PC-9 (cell line): ENCODE measurements at regions not wholly inside any gene's neighbourhood (a gene's known extent, or its start where the extent isn't known, plus 50 kb on each side); places are given as distances from the start of the nearest gene placed in this dataset.
"Not testable (repeated sequence)": the region's sequence is repeated elsewhere in the genome, so short reads cannot be mapped to it uniquely, and the experiment has no call there.

Experiments used
- BruUV-seq: library from RNA; stranded (reverse); fragments of 400-500 nt; replicated peaks from 2 replicates; lab custom pipeline; 2021; lab: Mats Ljungman, UMichigan
- CTCF ChIA-PET: fragments of 300-600 bp; sonication (Branson Sonifier 250); formaldehyde crosslinking; loops from one replicate; lab custom pipeline; 2022; ENCODE audit warnings: antibody characterized with exemption; lab: Charles Lee
- POLR2A ChIA-PET: fragments of 300-600 bp; sonication (Branson Sonifier 250); formaldehyde crosslinking; loops from one replicate; lab custom pipeline; 2022; ENCODE audit warnings: antibody characterized with exemption; ENCODE audit not compliant: unreplicated experiment; lab: Charles Lee
- DNase-seq, 2 experiments: peaks; one replicate each; pipeline versions ENCODE4 v3.0.0 to v3.0.0-alpha.2; 2015 to 2022; ENCODE audit warnings: mixed read lengths in 1 of 2
- H2AFZ ChIP-seq: fragments of 200-600 bp; sonication (generic); 2 replicates; pipeline ENCODE4 v1.8.1; 2017; ENCODE audit warnings: antibody characterized with exemption
- H3F3A ChIP-seq: fragments of 200-600 bp; sonication (generic); 2 replicates; pipeline ENCODE4 v1.8.1; 2017; ENCODE audit warnings: antibody characterized with exemption, mild to moderate bottlenecking, low read depth; ENCODE audit not compliant: insufficient read depth
- H3K27ac ChIP-seq: fragments of 200-600 bp; sonication (generic); 2 replicates; pipeline ENCODE4 v1.6.1; 2016; ENCODE audit warnings: mixed run types
- H3K27me3 ChIP-seq: fragments of 200-600 bp; sonication (generic); 2 replicates; pipeline ENCODE4 v1.6.1; 2016; ENCODE audit warnings: low read depth, mixed run types; ENCODE audit not compliant: insufficient read depth
- H3K36me3 ChIP-seq: fragments of 200-600 bp; sonication (generic); 2 replicates; pipeline ENCODE4 v1.6.1; 2016; ENCODE audit warnings: low read depth, mixed run types
- H3K4me1 ChIP-seq: fragments of 200-600 bp; sonication (generic); replicated peaks from 2 replicates; pipeline ENCODE4 v1.6.1; 2016; ENCODE audit warnings: mixed run types; ENCODE audit not compliant: insufficient read depth
- H3K4me2 ChIP-seq: fragments of 200-600 bp; sonication (generic); 2 replicates; pipeline ENCODE4 v1.6.1; 2017; ENCODE audit warnings: mixed run types
- H3K4me3 ChIP-seq: fragments of 200-600 bp; sonication (generic); 2 replicates; pipeline ENCODE4 v1.6.1; 2016; ENCODE audit warnings: mixed run types
- H3K79me2 ChIP-seq: fragments of 200-600 bp; sonication (generic); 2 replicates; pipeline ENCODE4 v1.6.1; 2017; ENCODE audit warnings: low read depth, mixed run types
- H3K9me2 ChIP-seq: fragments of 200-600 bp; sonication (generic); 2 replicates; pipeline ENCODE4 v1.8.1; 2017; ENCODE audit warnings: mild to moderate bottlenecking; ENCODE audit not compliant: insufficient read depth
- H3K9me3 ChIP-seq: fragments of 200-600 bp; sonication (generic); 2 replicates; pipeline ENCODE4 v1.8.1; 2016; ENCODE audit warnings: low read depth; ENCODE audit not compliant: insufficient read depth
- H4K20me1 ChIP-seq: fragments of 200-600 bp; sonication (generic); 2 replicates; pipeline ENCODE4 v1.8.1; 2017; ENCODE audit not compliant: insufficient read depth
- EZH2 ChIP-seq: fragments of 200-600 bp; sonication (generic); IDR thresholded peaks from 2 replicates; pipeline ENCODE4 v1.8.0; 2017; ENCODE audit warnings: antibody characterized with exemption, low read depth
- intact Hi-C: fragments of 100-400 bp; cut with micrococcal nuclease; formaldehyde crosslinking; loops from one replicate; pipeline ENCODE4 v1.10.0; 2022; ENCODE audit not compliant: unreplicated experiment
- TF ChIP-seq, protein P1 (sequence below): fragments of 200-600 bp; sonication (generic); conservative IDR thresholded peaks from 2 replicates; pipeline ENCODE4 v1.6.1; 2017; ENCODE audit warnings: mixed run types, antibody characterized with exemption, mild to moderate bottlenecking, moderate library complexity

DNA sequence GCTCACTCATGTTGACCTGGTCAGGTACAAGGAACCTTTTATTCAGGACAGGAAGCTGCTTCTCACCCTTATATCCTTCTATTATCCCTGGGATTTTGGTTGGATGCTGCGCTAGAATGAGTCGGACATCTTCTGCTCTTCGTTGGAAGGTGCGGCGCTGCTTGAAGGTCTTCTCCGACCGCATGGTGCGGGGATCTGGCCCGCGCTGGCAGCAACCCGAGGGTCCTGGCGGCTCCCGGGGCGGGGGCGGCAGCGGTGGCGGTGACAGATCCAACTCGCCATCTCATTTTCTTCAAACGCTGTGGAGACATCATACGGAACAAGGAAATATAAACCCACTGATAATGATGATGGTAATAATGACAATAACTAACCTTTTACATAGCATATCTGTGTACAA lies 126.3 kb downstream of the ATXN7L3B start:
- H3F3A ChIP-seq = no peaks in the 10 kb centered on the region
- ChIA-PET POLR2A (no interaction called here), CTCF (no interaction called here)
- no peaks in the 10 kb centered on the region for H3K9me3 ChIP-seq
- H3K4me3 ChIP-seq = no peak overlapping the region
- intact Hi-C loops = no loop called here
- H3K27ac ChIP-seq = no peak overlapping the region
- no peaks in the 10 kb centered on the region for H3K9me2 ChIP-seq
- BruUV-seq = no TSS peak
- H4K20me1 ChIP-seq = no peaks in the 10 kb centered on the region
- H3K36me3 ChIP-seq = no peaks in the 10 kb centered on the region
- DNase-seq = no peak
- no peak overlapping the region for H3K4me2 ChIP-seq
- no peaks in the 10 kb centered on the region for H3K79me2 ChIP-seq
- TF ChIP-seq, protein P1, sequence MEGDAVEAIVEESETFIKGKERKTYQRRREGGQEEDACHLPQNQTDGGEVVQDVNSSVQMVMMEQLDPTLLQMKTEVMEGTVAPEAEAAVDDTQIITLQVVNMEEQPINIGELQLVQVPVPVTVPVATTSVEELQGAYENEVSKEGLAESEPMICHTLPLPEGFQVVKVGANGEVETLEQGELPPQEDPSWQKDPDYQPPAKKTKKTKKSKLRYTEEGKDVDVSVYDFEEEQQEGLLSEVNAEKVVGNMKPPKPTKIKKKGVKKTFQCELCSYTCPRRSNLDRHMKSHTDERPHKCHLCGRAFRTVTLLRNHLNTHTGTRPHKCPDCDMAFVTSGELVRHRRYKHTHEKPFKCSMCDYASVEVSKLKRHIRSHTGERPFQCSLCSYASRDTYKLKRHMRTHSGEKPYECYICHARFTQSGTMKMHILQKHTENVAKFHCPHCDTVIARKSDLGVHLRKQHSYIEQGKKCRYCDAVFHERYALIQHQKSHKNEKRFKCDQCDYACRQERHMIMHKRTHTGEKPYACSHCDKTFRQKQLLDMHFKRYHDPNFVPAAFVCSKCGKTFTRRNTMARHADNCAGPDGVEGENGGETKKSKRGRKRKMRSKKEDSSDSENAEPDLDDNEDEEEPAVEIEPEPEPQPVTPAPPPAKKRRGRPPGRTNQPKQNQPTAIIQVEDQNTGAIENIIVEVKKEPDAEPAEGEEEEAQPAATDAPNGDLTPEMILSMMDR = no peak
- no peak for TF ChIP-seq EZH2
- no peaks in the 10 kb centered on the region for H3K4me1 ChIP-seq
- no peak overlapping the region for H2AFZ ChIP-seq
- no peaks in the 10 kb centered on the region for H3K27me3 ChIP-seq

DNA sequence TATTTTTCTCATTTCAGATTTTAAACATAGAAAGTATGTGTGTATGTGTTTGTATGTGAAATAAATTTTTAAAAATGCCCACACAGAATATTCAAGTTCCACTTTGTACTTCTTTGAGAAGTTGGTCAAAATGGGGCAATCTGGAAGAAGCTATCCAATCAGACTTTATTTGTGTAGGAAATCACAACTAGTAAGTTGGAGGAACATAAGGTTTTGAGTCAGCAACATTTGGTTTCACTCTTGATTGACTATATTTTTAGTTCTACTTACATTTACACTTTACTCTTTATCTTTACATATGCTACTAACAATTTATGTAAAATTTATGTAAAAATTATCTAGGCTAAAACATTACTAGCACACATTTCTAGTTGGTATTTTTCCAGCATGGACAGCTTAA lies 128.1 kb downstream of the ATXN7L3B start:
- TF ChIP-seq EZH2 = no peak
- TF ChIP-seq, protein P1 = no peak
- Histone ChIP-seq H3K4me1 (no peaks in the 10 kb centered on the region), H3K79me2 (no peaks in the 10 kb centered on the region), H3K9me2 (no peaks in the 10 kb centered on the region), H3F3A (no peaks in the 10 kb centered on the region), H3K4me3 (no peak overlapping the region), H3K4me2 (no peak overlapping the region), H2AFZ (no peak overlapping the region), H4K20me1 (no peaks in the 10 kb centered on the region; the same call in 1 of the 2 replicates), H3K36me3 (no peaks in the 10 kb centered on the region), H3K9me3 (no peaks in the 10 kb centered on the region), H3K27me3 (no peaks in the 10 kb centered on the region), H3K27ac (no peak overlapping the region)
- BruUV-seq = no TSS peak
- no peak for DNase-seq
- intact Hi-C loops = no loop called here
- ChIA-PET POLR2A (no interaction called here), CTCF (no interaction called here)

DNA sequence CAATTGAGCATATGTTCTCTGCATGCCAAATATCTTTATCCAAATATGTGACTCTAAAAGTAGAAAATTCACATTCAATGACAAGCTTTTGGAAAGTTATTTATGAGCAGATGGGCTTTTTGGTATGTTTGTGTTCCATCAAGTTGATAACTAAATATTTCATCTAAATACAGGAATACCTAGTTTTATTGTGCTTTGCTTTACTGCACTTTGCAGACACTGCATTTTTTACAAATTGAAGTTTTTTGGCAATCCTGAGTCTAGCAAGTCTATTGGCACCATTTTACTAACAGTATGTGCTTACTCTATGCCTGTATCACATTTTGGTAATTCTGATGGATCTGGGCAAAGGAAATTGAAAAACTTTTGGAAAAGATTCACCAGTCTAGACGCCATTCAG lies 133.8 kb downstream of the ATXN7L3B start:
- DNase-seq = no peak
- intact Hi-C loops = no loop called here
- ChIA-PET CTCF (no interaction called here), POLR2A (no interaction called here)
- Histone ChIP-seq H3K36me3 (no peaks in the 10 kb centered on the region), H3K27me3 (no peaks in the 10 kb centered on the region), H3K4me1 (no peaks in the 10 kb centered on the region), H2AFZ (no peak overlapping the region), H3K9me2 (no peaks in the 10 kb centered on the region), H3K27ac (no peak overlapping the region), H3F3A (no peaks in the 10 kb centered on the region), H4K20me1 (no peaks in the 10 kb centered on the region; the same call in 1 of the 2 replicates), H3K9me3 (no peaks in the 10 kb centered on the region), H3K4me3 (no peak overlapping the region), H3K79me2 (no peaks in the 10 kb centered on the region), H3K4me2 (no peak overlapping the region)
- BruUV-seq = no TSS peak
- TF ChIP-seq, protein P1 = no peak
- no peak for TF ChIP-seq EZH2

DNA sequence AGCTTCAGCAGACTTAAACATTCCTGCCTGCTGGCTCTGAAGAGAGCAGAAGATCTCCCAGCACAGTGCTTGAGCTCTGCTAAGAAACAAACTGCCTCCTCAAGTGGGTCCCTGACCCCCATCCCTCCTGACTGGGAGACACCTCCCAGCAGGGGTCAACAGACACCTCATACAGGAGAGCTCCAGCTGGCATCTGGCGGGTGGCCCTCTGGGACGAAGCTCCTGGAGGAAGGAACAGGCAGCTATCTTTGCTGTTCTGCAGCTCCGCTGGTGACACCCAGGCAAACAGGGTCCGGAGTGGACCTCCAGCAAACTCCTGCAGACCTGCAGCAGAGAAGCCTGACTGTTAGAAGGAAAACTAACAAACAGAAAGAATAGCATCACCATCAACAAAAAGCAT lies 139.3 kb downstream of the ATXN7L3B start:
- H3K27ac ChIP-seq, POLR2A ChIA-PET, H4K20me1 ChIP-seq, H3K9me3 ChIP-seq, H3K4me2 ChIP-seq, H3K27me3 ChIP-seq, H3K79me2 ChIP-seq, H3K36me3 ChIP-seq, DNase-seq, H3K9me2 ChIP-seq, H3F3A ChIP-seq, BruUV-seq, CTCF ChIA-PET, H2AFZ ChIP-seq, intact Hi-C loops, H3K4me1 ChIP-seq, H3K4me3 ChIP-seq: not testable (repeated sequence)
